Adipose tissue (tissue), 3 donors: ENCODE measurements at regions not wholly inside any gene's neighbourhood (a gene's known extent, or its start where the extent isn't known, plus 50 kb on each side); places are given as distances from the start of the nearest gene placed in this dataset.

Source experiments
- H3K27ac ChIP-seq: one replicate; pipeline ENCODE4 v1.5.1; 2013; ENCODE audit warnings: low read depth, low read length
- WGBS, 3 donors: extraction: QIAGEN DNeasy Blood & Tissue Kit; methylation state at CpG; one replicate each; pipeline ENCODE4 v1.1.7; 2013; 5-methylcytosine and 5-hydroxymethylcytosine counted together
- donor health status: healthy with polysubstance abuse.
- donor health status: Bipolar disorder and iron deficiency.
- donor health status: healthy.

DNA sequence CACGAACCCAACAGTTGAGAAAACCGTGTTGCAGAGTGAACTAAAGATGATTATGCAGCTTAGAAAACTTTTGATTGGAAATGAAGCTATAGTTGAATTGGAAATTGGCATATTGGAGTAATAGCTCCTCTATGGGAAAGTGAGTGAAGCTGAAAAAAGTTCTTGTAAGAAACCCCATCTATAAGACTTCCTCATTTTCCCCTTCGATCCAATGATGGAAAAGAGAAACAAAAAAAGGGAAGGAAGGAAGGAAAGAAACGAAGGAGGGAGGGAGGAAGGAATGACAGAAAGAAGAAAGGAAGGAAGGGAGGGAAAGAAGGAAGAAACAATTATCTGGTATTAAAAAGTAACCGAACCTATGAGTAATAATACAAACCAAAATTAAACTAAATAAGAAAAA is 791.8 kb upstream of the NR2F2 start:
- WGBS, 3 donors, result 68 to 86% (median 75%) methylated on average over 5 of the region's 5 CpGs
- H3K27ac ChIP-seq, result no peak overlapping the region

DNA sequence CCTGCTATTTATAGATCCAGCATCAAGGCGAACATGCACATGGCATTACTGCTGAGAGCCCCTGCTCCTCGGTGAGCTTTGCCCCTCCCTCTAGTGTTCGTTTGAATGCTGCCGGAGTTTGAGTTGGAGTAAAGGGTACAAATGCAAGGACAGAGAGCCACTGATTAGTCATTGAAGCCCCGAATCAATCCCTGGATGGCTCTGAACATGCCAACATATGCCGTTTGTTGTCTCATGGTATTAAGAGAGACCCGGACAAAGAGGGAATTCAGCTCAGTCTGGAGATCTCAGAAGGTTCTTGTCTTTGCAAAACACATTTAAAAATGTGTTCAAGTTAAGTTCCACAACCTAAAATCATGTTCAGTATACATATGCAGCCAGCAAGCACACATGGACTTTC is 789.2 kb upstream of the NR2F2 start:
- H3K27ac ChIP-seq, result no peak overlapping the region
- 52 to 79% (median 73%) methylated on average over 7 of the region's 7 CpGs for WGBS, 3 donors

DNA sequence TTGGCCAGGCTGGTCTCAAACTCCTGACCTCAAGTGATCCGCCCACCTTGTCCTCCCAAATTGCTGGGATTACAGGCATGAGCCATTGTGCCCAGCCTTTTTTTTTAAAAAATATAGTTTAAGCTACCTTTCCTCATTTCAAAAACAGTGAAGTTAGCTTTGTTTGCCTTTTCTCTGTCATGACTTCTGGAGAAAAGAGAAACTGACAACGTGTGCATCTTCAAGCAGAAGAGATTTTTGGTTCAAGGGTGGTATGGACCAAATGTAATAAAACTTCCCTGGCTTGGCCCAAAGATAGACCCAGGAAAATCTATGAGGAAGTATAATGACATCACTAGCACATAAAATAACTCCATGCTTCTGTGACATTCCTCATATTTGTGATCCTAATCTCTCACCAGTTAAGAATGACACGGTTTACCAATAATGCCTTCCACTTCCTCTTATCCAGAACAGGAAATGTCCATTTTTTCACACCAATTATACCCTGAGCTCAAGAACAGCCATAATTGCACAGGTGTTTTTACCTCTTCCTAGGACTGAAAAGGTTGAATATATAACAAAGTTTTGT is 781.2 kb upstream of the NR2F2 start:
- 47 to 75% (median 72%) methylated on average over 3 of the region's 3 CpGs for WGBS, 3 donors
- H3K27ac ChIP-seq, result no peak overlapping the region

DNA sequence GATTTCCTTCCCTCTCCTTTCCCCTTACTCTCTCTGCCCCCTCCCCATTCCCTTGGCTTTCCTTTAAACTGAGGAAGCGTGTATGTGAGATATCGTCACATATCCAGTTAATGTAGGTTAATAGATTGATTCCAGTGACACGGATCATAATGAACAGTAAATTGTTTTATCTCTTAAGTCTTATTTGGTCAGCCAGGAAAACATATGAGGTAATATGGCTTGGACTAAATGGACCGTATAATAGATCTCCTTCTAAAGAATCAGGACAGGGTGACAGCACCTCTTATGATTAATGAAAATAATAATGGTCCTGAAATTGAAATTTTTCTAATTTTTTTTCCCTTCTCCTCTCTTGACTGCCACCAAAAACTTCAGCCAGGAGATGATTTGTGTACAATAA is 779.8 kb upstream of the NR2F2 start:
- no peak overlapping the region for H3K27ac ChIP-seq
- WGBS, 3 donors, result 74 to 87% (median 85%) methylated on average over 4 of the region's 4 CpGs

DNA sequence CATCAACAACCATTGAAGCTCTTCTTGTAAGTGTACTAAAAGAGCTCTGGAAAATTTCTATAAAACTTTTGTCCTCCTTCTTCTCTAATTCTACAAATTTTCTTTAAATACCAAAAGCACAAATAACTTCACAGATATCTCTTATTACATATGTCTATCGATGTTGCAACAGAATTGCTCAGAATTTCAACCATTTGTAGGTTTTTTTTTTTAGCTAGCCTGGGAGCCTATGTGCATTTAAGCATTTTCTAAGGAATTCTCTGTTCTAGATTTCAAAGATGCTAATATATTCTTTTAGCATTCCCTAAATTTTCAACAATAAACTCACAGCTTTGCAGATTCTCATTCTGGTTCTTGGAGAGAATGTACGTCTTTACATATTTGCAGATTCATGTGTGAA is 774.3 kb upstream of the NR2F2 start:
- no peak overlapping the region for H3K27ac ChIP-seq
- 76 to 93% (median 88%) methylated on average over 2 of the region's 2 CpGs for WGBS, 3 donors

DNA sequence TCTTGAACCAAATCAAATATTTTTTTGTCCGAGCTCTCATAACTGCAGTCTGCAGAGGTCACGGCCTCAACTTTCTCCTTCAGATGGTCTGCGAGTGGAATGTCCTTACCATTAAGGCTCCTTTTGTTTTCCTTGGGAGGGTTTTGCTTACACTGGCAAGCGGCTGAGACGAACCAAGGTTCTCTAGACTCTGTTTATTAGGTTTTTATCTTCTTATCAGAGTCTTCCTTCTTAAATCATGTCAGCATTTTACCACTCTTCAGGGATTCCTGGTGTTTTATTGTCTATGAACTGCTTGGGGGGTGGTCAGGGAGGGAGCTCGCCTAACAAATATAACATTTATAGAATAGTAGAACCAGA is 773.7 kb upstream of the NR2F2 start:
- 59 to 69% (median 60%) methylated on average over 6 of the region's 6 CpGs for WGBS, 3 donors
- H3K27ac ChIP-seq, result no peak overlapping the region

DNA sequence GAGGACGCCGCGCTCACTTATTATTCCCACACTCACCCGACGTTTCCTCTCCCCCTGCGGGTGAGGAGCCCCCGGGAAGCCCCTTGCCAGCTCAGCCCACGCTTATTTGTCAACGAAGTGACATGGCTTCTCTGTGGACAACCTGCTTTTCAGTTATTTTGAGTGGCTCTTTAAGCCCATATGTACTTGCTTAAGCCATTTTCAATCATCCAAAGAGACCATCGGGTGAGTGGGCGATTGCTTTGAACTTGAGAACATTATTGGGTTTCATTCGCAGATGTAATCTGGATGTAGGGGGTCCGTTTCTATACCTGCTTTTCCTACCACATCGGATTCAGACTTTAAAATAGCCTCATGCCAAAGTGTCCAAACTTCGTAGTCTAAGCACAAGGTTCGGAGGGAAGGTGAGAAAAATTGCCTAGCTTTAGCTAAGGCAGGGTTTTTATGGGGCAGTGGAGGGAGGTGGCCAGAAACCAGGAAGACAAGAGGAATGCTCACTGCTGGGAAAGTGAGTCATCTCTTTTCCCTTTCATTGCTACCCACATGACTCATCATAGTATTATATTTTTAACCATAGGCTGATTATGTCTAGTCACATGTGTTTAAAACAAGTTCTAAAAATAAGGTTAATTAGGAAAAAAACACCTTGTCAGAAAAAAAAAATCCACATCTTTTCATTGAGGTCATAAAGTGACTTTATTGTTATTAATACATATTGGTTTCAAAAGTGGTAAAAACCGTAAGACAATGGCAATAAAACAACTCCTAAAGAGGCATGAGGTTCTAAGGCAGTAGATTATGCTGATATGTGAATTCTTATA is 773.1 kb upstream of the NR2F2 start:
- no peak overlapping the region for H3K27ac ChIP-seq

DNA sequence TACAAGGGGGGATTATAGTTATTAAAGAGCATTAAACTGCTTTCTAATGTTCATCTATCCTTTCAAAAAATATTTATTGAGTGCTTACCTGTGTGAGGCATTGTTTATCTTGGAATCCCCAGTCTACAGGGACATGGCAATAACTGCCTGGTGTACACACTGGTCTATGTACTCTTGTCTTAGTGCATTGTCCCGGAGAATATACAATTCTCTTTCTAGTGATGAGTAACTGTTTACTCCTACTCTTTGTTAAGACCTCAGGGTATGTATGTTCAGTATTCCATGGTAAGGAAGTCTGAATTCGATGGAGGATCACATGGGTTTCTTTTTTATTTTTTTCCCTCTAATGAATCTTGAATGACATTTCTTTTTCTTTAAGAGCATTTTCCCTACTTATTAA is 772.4 kb upstream of the NR2F2 start:
- WGBS, 3 donors, result 60 to 81% (median 71%) methylated on average over 2 of the region's 2 CpGs
- H3K27ac ChIP-seq, result no peak overlapping the region

More for the DNA sequence above, 773.1 kb upstream of the NR2F2 start:
- WGBS, 3 donors, result 63 to 70% (median 65%) methylated on average over 17 of the region's 17 CpGs

DNA sequence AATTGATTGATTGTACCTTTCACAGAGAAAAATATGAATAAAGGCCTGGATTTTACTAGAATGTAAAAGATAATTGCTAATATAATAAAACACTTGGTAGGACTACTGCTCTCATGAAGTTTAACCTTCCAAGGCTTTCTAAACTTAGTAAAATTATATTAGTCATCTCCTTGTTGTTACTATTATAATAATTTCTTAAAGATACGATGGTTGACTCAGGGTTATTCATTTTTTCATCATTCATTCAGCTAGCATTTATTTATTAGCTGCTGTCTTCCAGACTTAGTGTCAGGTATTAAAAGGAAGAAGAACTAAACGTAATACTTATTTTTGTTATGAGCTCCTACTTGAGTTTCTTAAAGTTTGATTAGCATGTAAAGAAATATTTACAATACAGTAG is 771.6 kb upstream of the NR2F2 start:
- 70 to 84% (median 82%) methylated on average over 2 of the region's 2 CpGs for WGBS, 3 donors
- H3K27ac ChIP-seq, result no peak overlapping the region

DNA sequence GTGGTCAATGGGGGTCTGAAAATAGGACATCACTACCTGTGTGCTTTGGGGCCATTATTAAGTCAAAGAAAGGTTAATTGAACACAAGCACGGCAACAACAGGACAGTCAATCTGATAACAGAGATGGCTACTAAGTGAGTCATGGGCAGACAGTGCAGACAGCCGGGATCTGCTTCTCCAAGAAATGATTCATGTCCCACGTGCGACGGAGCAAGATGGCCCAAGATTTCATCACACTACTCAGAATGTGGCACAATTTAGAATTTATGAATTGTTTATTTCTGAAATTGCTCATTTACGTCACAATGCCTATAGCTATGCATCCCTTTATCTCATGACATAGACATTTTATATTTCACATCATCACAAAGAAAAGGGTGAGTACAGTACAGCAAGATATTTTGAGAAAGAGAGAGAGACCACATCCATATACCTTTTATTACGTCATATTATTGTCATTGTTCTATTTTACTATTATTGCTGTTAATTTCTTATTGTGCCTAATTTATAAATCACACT is 770.6 kb upstream of the NR2F2 start:
- H3K27ac ChIP-seq, result no peak overlapping the region
- WGBS, 3 donors, result 68 to 82% (median 73%) methylated on average over 7 of the region's 7 CpGs

DNA sequence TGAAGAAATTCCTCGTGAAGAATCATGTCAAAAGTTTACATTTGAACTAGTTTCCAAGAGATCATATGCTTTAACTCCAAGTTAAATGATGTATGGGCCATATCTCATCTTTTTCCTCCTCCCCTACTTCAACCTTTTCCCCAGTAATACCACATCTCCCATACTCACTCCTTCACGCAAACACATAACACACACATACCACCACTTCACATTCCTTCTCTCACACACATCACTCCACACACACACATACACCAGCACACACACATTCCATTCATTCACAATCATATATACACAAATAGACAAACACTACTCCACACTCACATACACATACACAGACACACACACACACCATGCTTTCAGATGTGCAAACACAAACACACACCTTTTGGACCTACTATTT is 769.0 kb upstream of the NR2F2 start:
- no peak overlapping the region for H3K27ac ChIP-seq
- WGBS, 3 donors, result 60 to 89% (median 83%) methylated on average over 2 of the region's 2 CpGs

DNA sequence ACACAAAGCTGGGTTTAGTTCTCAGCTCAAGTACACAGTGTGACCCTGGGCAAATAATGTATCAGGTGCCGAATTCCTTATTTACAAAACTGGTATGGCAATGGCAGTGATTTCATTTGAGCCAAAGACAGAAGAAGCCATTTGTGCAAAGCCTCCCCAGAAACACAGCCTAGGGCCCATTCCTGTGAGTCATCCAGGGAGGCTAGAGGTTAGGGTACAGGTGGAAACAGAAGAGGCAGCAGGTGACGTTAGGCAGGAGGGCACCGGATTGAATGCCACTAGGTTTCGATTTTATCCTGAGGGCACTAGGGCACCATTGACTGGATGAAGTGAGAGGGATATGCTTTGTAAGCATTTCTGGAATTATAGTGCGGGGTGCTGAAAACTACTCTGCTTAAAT is 766.9 kb upstream of the NR2F2 start:
- WGBS, 3 donors, result 77 to 92% (median 89%) methylated on average over 5 of the region's 5 CpGs
- no peak overlapping the region for H3K27ac ChIP-seq

DNA sequence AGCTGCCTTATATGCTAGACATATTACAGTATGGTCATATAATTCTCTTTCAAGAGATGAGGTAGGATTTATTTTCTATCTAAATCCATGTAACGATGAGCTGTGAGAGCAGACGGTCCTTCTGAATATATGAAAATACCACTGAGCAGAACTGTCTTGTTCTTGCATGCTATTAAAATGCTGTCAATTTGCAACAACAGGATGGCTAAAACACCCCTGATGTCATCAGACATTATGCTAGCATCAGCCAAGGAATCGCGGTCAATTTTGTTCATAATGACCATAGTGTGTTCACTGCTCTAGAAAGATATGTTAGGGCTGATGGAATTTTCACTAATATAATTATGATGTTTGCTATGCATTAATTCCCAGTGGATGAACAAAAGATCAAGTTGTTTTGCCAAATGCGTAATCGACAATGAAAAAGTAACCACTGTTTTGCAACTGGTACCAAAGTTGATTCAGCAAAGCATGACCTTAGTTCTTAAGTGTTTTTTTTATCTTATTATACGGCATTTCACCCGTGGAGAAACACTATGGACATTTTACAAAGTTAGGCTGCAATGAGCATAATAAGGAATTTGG is 765.4 kb upstream of the NR2F2 start:
- WGBS, 3 donors, result 82 to 87% (median 86%) methylated on average over 8 of the region's 8 CpGs
- H3K27ac ChIP-seq, result no peak overlapping the region

DNA sequence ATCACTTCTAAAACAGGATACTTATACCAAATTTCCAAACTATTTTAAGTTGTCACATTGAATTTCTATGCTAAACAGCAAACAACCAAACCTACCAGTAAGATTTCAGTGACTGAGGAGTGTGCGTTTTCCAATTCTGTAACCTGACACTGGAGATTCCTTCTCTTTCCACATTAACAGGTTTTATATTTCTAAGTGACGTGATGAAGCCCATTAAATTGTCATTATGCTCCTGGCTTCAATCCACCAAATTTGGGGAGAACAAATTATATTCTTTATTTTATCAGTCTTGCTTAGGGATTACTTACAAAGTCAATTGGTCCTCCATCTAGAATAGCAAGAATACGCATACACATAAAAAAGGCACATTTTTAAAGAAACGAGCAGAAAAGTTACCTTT is 764.8 kb upstream of the NR2F2 start:
- no peak overlapping the region for H3K27ac ChIP-seq
- 52 to 81% (median 81%) methylated on average over 4 of the region's 4 CpGs for WGBS, 3 donors

DNA sequence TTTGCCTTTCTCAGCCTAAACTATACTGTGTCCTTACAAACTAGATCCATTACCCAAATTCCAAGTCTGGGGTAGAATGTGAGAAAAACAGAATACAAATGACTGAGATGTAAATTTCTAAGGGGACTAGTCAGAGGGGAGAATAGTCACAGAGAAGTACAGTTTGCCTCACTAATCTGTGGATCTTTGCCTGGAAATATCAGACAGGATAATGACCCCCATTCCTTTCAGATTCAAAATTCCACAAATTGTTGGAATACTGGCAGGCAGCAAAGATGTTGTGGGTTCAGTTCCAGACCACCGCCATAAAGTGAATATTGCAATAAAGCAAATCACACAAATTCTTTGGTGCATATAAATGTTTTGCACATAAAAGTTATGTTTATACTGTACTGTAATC is 762.8 kb upstream of the NR2F2 start:
- no peak overlapping the region for H3K27ac ChIP-seq
- 87 to 91% (median 89%) methylated on average over 1 of the region's 1 CpG for WGBS, 3 donors

DNA sequence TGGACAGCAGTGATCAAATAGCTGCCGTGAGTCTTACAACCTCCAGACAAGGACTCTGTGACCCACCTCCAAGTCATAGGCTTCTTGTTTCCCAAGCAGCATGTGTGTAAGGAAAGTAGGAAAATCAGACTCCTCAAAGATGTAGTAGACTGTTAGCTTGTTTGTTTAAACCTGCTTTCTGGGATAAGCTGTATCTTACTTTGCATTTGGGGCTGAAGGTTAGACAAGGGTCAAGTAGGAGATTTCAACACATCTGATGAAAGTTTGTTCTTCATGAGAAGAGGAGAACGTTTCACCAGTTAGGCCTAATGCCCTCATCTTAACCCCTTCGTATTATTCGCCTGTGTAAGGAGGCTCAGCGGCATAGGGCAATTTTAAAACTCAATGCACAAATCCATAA is 756.4 kb upstream of the NR2F2 start:
- WGBS, 3 donors, result 66 to 86% (median 85%) methylated on average over 5 of the region's 5 CpGs
- H3K27ac ChIP-seq, result no peak overlapping the region

DNA sequence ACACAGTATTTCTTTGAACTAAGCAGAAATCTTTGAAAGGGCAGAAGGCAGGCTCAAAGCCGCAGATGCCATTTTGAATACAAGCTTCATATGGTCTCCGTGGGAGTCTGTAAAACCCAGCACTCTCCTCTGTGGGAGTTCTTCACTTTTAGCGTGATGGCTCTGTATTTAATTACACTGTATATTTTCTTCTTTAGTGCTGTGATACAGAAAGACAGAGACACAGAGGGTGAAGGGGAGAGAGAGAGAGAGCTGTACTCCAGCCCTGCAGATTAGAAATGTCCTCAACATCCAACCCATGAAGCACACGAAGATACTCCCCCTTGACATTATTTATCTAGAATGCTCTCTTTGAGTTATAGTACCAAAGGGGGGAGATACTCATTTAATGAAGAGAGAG is 752.6 kb upstream of the NR2F2 start:
- WGBS, 3 donors, result 67 to 80% (median 71%) methylated on average over 4 of the region's 4 CpGs
- H3K27ac ChIP-seq, result no peak overlapping the region

DNA sequence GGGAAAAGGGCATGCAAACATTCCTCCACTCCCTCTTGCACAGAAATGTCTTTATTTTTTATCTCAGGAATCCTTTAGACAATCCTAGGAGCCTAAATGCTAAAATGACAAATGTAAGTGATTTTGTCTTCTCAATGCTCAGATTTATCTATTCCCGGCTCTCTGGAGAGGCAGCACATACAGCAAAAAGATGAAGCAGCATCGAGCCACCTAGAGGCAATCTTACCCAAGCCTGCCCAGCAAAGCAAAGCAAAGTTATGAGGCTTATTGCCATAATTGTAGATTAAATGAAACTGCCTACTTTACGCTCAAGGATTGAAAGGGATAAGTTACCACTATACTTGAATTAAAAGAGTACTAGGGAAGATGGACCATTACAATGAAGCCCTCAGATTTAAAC is 750.4 kb upstream of the NR2F2 start:
- WGBS, 3 donors, result 66 to 75% (median 72%) methylated on average over 3 of the region's 3 CpGs
- H3K27ac ChIP-seq, result no peak overlapping the region

DNA sequence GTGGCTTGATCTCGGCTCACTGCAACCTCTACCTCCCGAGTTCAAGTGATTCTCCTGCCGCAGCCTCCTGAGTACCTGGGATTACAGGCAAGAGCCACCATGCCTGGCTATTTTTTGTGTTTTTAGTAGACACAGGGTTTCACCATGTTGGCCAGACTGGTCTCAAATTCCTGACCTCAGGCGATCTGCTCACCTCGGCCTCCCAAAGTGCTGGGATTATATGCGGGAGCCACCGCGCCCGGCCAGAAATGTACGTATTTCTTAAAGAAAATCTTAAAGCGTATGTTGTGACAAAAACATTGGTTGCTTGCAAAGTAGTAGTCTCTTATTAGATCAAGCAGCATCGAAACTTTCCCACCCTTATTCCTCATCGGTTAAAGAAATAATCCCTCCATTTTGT is 748.9 kb upstream of the NR2F2 start:
- no peak overlapping the region for H3K27ac ChIP-seq
- 87 to 96% (median 93%) methylated on average over 13 of the region's 13 CpGs for WGBS, 3 donors

DNA sequence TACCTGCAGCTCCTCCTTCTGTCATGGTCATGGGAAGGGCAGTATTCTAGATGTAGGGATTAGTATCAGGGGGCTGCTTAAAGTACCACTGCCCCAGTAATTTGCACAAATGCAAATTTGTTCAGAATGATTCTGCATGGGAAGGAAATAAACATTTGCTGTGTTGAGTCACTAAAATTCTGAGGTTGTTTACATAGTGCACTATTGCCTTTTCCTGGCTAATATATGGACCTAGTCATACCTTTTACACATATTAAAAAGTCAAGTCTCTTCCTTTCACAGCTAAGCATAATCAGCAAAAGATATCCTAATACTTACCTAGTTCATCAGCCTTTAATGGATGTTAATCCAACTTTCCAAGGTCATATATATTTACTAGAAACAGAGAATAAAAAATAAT is 746.4 kb upstream of the NR2F2 start:
- no peak overlapping the region for H3K27ac ChIP-seq
